HEK293T (cell line): ENCODE measurements at regions not wholly inside any gene's neighbourhood (a gene's known extent, or its start where the extent isn't known, plus 50 kb on each side); places are given as distances from the start of the nearest gene placed in this dataset.

Source experiments
- ARNT ChIP-seq: fragments of 450-650 bp; IDR thresholded peaks from 2 replicates; pipeline ENCODE4 v1.6.1; 2017; ENCODE audit warnings: mild to moderate bottlenecking
- BHLHE40 ChIP-seq: fragments of 450-650 bp; IDR thresholded peaks from 2 replicates; pipeline ENCODE4 v1.6.1; 2016; ENCODE audit warnings: mild to moderate bottlenecking, moderate library complexity, borderline replicate concordance
- SUZ12 ChIP-seq: fragments of 450-650 bp; IDR thresholded peaks from 2 replicates; pipeline ENCODE4 v1.6.1; 2016; ENCODE audit warnings: mild to moderate bottlenecking
- ZNF384 ChIP-seq: fragments of 450-650 bp; IDR thresholded peaks from 2 replicates; pipeline ENCODE4 v1.6.1; 2016

GRCh38 chr4:59695355-59696053 lies 1504.6 kb upstream of the ADGRL3 start:
- TF ChIP-seq SUZ12 (no peak), BHLHE40 (no peak), ZNF384 (no peak), ARNT (no peak)
